Endothelial cell (in vitro differentiated cells): ENCODE measurements at regions not wholly inside any gene's neighbourhood (a gene's known extent, or its start where the extent isn't known, plus 50 kb on each side); places are given as distances from the start of the nearest gene placed in this dataset.

ENCODE experiments used
- DNase-seq: peaks from one replicate; pipeline ENCODE4 v3.0.0; 2021; ENCODE audit warnings: low spot score
- H3K27ac Mint-ChIP-seq: one replicate; pipeline ENCODE4 v1.8.0; 2021; ENCODE audit warnings: mixed read lengths, inconsistent platforms; ENCODE audit not compliant: unreplicated experiment
- H3K27me3 Mint-ChIP-seq: one replicate; pipeline ENCODE4 v1.8.0; 2021; ENCODE audit warnings: mild to moderate bottlenecking, moderate library complexity, mixed read lengths, inconsistent platforms; ENCODE audit not compliant: unreplicated experiment
- H3K36me3 Mint-ChIP-seq: one replicate; pipeline ENCODE4 v1.8.0; 2021; ENCODE audit warnings: mild to moderate bottlenecking, low read depth, mixed read lengths, inconsistent platforms; ENCODE audit not compliant: unreplicated experiment
- H3K4me1 Mint-ChIP-seq: one replicate; pipeline ENCODE4 v1.8.0; 2021; ENCODE audit warnings: mild to moderate bottlenecking, mixed read lengths, inconsistent platforms; ENCODE audit not compliant: unreplicated experiment
- H3K4me3 Mint-ChIP-seq: one replicate; pipeline ENCODE4 v1.8.0; 2021; ENCODE audit warnings: mild to moderate bottlenecking, mixed read lengths, inconsistent platforms; ENCODE audit not compliant: unreplicated experiment
- H3K9me3 Mint-ChIP-seq: one replicate; pipeline ENCODE4 v1.8.0; 2021; ENCODE audit warnings: mixed read lengths, inconsistent platforms; ENCODE audit not compliant: unreplicated experiment
- TF ChIP-seq, protein P1 (sequence below): fragments of 200-600 bp; sonication (generic); IDR thresholded peaks from one replicate; pipeline ENCODE4 v1.5.0; 2021; ENCODE audit warnings: antibody characterized with exemption; ENCODE audit not compliant: unreplicated experiment

DNA sequence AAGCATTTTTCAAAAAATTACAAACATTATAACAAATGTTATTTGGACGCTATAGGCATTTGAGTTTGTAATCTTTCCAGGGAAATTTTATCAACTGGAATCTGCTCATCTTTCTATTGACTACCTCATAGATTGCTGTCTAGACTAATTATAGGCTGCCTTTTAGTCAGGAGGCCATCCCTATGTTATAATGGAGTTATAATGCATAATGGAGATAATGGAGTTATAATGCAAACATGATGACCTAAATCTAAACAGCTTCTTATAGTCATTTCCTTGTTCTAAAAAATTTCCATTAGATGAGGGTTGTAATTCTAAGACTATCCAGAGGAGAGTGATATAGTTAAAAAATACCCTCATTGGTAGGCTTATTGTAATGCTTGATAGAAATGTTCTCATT is 226.4 kb downstream of the SI start:
- Mint-ChIP-seq H3K9me3 (no peaks in the 10 kb centered on the region), H3K27ac (no peak overlapping the region), H3K4me1 (no peaks in the 10 kb centered on the region), H3K27me3 (no peaks in the 10 kb centered on the region), H3K4me3 (no peak overlapping the region), H3K36me3 (no peaks in the 10 kb centered on the region)
- TF ChIP-seq, protein P1, sequence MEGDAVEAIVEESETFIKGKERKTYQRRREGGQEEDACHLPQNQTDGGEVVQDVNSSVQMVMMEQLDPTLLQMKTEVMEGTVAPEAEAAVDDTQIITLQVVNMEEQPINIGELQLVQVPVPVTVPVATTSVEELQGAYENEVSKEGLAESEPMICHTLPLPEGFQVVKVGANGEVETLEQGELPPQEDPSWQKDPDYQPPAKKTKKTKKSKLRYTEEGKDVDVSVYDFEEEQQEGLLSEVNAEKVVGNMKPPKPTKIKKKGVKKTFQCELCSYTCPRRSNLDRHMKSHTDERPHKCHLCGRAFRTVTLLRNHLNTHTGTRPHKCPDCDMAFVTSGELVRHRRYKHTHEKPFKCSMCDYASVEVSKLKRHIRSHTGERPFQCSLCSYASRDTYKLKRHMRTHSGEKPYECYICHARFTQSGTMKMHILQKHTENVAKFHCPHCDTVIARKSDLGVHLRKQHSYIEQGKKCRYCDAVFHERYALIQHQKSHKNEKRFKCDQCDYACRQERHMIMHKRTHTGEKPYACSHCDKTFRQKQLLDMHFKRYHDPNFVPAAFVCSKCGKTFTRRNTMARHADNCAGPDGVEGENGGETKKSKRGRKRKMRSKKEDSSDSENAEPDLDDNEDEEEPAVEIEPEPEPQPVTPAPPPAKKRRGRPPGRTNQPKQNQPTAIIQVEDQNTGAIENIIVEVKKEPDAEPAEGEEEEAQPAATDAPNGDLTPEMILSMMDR = no peak
- DNase-seq = no peak

DNA sequence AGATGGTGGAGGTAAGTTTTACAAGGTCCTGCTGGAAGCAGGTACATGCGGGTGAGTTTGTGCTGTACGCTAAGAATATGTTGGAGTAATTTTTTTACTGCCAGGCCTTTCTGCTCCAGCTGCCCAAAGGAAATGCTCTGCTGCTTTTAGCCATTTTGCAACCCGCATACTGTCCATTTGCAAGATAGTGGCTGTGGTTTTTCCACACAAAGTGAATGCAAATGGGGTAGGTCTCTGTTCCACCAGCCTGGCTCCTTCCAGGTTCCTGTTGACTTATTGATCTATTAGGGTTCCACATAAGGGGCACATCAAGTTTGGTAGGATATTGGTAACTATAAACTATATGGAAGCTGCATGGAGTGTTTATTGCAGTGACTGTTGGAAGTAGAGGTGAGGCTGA is 227.1 kb downstream of the SI start:
- TF ChIP-seq, protein P1 = no peak
- no peak for DNase-seq

DNA sequence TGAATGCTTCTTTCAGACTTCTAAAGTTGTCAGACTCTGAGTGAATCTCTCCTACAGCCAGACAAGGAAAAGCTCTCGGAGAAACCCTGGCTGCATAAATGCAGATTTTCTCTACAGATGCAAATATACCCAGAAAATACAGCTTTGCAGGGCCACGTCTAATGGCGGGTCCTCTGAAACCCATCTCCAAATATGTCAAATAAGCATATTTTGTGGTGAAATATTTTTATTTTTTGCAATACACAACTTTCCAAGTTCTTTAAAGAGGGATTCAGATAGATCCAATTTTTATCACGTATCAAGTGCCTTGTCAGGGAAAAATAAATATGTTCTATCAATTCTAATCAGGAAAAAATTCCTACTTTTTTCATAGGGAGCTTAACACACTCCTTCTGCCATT is 229.4 kb downstream of the SI start:
- H3K4me1 Mint-ChIP-seq = peaks cover 4% of the 10 kb centered on the region
- H3K36me3 Mint-ChIP-seq = no peaks in the 10 kb centered on the region
- no peaks in the 10 kb centered on the region for H3K9me3 Mint-ChIP-seq
- H3K4me3 Mint-ChIP-seq = no peak overlapping the region
- DNase-seq = no peak
- H3K27me3 Mint-ChIP-seq = no peaks in the 10 kb centered on the region
- H3K27ac Mint-ChIP-seq = no peak overlapping the region
- TF ChIP-seq, protein P1 = no peak

More for the DNA sequence above, 227.1 kb downstream of the SI start:
- Mint-ChIP-seq H3K9me3 (no peaks in the 10 kb centered on the region), H3K36me3 (no peaks in the 10 kb centered on the region), H3K4me3 (no peak overlapping the region), H3K27me3 (no peaks in the 10 kb centered on the region), H3K27ac (no peak overlapping the region), H3K4me1 (no peaks in the 10 kb centered on the region)

DNA sequence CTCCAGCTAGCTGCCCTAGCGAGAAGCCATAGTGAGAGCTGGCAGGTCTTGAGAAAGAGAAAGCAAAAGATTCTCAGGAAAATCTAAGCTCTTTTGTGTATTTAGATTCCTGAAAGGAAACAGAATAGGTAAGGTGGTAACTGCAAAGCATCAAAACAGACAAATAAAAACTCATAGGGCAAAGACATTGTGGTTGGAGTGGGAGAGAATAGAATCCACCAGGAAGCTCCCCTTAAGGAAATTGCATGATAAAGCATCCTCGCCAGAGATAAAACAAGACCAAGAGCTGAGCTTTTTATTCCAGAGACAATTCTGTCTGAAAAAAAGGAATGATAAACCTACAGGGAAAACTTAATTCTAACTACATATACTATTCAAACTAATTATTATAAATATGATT is 232.6 kb downstream of the SI start:
- TF ChIP-seq, protein P1 = no peak
- H3K4me1 Mint-ChIP-seq = peaks cover 4% of the 10 kb centered on the region
- H3K27ac Mint-ChIP-seq = no peak overlapping the region
- H3K36me3 Mint-ChIP-seq = no peaks in the 10 kb centered on the region
- H3K27me3 Mint-ChIP-seq = no peaks in the 10 kb centered on the region
- no peak for DNase-seq
- no peaks in the 10 kb centered on the region for H3K9me3 Mint-ChIP-seq
- no peak overlapping the region for H3K4me3 Mint-ChIP-seq

DNA sequence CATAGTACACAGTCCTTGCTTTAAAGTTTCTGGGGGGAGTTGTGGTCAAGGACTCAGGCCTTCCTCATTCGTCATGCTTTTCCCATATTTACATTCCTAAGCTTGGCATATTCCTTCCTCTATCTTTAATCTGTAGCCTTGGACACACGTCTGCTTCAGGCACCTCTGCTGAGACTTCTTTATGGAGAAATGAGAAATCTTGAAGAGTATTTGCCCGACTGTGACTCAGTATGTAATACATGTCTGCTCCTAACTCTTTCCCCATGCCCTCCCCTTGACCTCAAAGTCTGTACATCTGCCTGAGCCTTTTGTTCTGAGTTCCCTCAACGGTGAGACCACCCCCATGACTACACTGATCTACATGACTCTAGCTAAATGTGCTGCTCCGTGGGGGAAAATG is 246.1 kb downstream of the SI start:
- Mint-ChIP-seq H3K4me1 (no peaks in the 10 kb centered on the region), H3K27ac (no peak overlapping the region)
- DNase-seq = no peak

More for the DNA sequence above, 246.1 kb downstream of the SI start:
- Mint-ChIP-seq H3K27me3 (no peaks in the 10 kb centered on the region), H3K36me3 (no peaks in the 10 kb centered on the region), H3K9me3 (no peaks in the 10 kb centered on the region), H3K4me3 (no peak overlapping the region)
- TF ChIP-seq, protein P1 = no peak
